ENCODE measurements at regions not wholly inside any gene's neighbourhood (a gene's known extent, or its start where the extent isn't known, plus 50 kb on each side); places are given as distances from the start of the nearest gene placed in this dataset.
"Not testable (repeated sequence)": the region's sequence is repeated elsewhere in the genome, so short reads cannot be mapped to it uniquely, and the experiment has no call there.

DNA sequence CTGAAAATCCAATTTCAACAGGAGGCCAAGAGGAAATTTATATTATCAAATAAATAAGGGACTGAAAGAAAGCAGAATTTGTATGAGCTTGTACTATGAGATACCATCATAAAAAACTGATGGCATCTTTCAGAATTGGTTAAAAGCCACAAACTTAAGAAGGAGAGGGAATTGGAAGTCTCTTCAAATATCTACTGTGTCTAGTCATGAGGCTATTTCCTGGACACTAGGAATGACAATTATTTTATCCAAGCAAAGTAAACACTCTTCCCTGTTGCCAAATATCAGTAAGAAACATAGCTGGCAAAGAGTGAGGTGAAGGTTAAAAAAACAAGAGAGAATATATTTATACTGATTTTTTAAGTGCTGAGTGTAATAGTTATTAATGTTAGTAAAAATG, 101.5 kb upstream of the ARRDC3 start:
- no peaks in the 10 kb centered on the region for H3K4me1 ChIP-seq
- DNase-seq, result no peak
- H3K4me3 ChIP-seq, result no peak overlapping the region
- no peak for TF ChIP-seq CTCF (IDR thresholded peaks at IDR 0.05)
- no peak for TF ChIP-seq POLR2A (IDR thresholded peaks at IDR 0.05)
- H3K36me3 ChIP-seq, result no peaks in the 10 kb centered on the region
- H3K9me3 ChIP-seq, result no peaks in the 10 kb centered on the region
- intact Hi-C loops (cut with DNase I), result no loop called here
- no peaks in the 10 kb centered on the region for H3K27me3 ChIP-seq
- H3K27ac ChIP-seq, result no peak overlapping the region

- H3K9me3 ChIP-seq; intact Hi-C loops (cut with DNase I): not testable (repeated sequence)
- WGBS, 2 donors, result 47 to 49% methylated on average over 2 of the region's 2 CpGs
Observed at GRCh38 chr5:91479376-91479775, 96.3 kb upstream of the ARRDC3 start.

GRCh38 chr5:91478096-91478495, 95.0 kb upstream of the ARRDC3 start:
- Histone ChIP-seq H3K27ac (no peak overlapping the region), H3K9me3 (no peaks in the 10 kb centered on the region), H3K36me3 (no peaks in the 10 kb centered on the region), H3K4me1 (no peaks in the 10 kb centered on the region), H3K27me3 (no peaks in the 10 kb centered on the region), H3K4me3 (no peak overlapping the region)
- 76 to 83% methylated on average over 2 of the region's 2 CpGs for WGBS, 2 donors
- no peak for TF ChIP-seq POLR2A (IDR thresholded peaks at IDR 0.05)
- no peak for TF ChIP-seq CTCF (IDR thresholded peaks at IDR 0.05)
- DNase-seq, result no peak
- intact Hi-C loops (cut with DNase I), result no loop called here

More at GRCh38 chr5:91479376-91479775, 96.3 kb upstream of the ARRDC3 start:
- not testable (repeated sequence) for H3K36me3 ChIP-seq, H3K4me3 ChIP-seq, DNase-seq, H3K27ac ChIP-seq, H3K27me3 ChIP-seq, H3K4me1 ChIP-seq

DNA sequence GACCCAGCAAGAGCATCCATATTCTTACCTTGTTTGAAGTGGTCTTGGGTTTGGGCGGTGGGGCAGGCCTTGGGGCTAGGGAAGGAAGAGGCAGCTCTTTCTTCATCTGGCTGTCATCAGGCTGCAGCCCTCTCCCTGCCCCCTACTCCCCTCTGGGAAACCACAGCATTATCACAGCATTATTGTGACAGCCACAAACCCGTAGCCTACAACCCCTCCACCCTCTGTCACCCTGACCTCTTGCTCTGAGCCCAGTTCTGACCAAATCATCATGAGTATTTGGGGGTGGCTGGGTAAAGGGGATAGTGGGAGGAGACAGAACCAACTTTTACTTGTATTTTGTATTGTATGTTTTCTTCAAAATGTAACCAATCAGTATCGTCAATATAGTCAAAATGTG, 94.3 kb upstream of the ARRDC3 start:
- Histone ChIP-seq H3K9me3 (no peaks in the 10 kb centered on the region), H3K27ac (no peak overlapping the region), H3K4me1 (no peaks in the 10 kb centered on the region), H3K27me3 (no peaks in the 10 kb centered on the region), H3K4me3 (no peak overlapping the region), H3K36me3 (no peaks in the 10 kb centered on the region)
- no peak for DNase-seq
- TF ChIP-seq POLR2A (IDR thresholded peaks at IDR 0.05) (no peak), CTCF (IDR thresholded peaks at IDR 0.05) (no peak)
- intact Hi-C loops (cut with DNase I), result no loop called here
- 88 to 89% methylated on average over 2 to 3 of the region's 3 CpGs for WGBS, 2 donors

GRCh38 chr5:91474201-91474600, 91.1 kb upstream of the ARRDC3 start:
- intact Hi-C loops (cut with DNase I), result no loop called here
- Histone ChIP-seq H3K27me3 (no peaks in the 10 kb centered on the region), H3K27ac (no peak overlapping the region), H3K9me3 (no peaks in the 10 kb centered on the region), H3K4me1 (no peaks in the 10 kb centered on the region), H3K36me3 (no peaks in the 10 kb centered on the region), H3K4me3 (no peak overlapping the region)
- 29 to 41% methylated on average over 1 of the region's 1 CpG for WGBS, 2 donors
- TF ChIP-seq CTCF (IDR thresholded peaks at IDR 0.05) (no peak), POLR2A (IDR thresholded peaks at IDR 0.05) (no peak)
- no peak for DNase-seq

- intact Hi-C loops (cut with DNase I), result no loop called here
- Histone ChIP-seq H3K36me3 (no peaks in the 10 kb centered on the region), H3K27me3 (no peaks in the 10 kb centered on the region), H3K27ac (no peak overlapping the region), H3K9me3 (no peaks in the 10 kb centered on the region), H3K4me1 (no peaks in the 10 kb centered on the region), H3K4me3 (no peak overlapping the region)
- TF ChIP-seq POLR2A (IDR thresholded peaks at IDR 0.05), result no peak
- 38 to 57% methylated on average over 1 of the region's 1 CpG for WGBS, 2 donors
- DNase-seq, result no peak
Observed at GRCh38 chr5:91472631-91473030, 89.5 kb upstream of the ARRDC3 start.
